ENCODE measurements at regions not wholly inside any gene's neighbourhood (a gene's known extent, or its start where the extent isn't known, plus 50 kb on each side); places are given as distances from the start of the nearest gene placed in this dataset.

DNA sequence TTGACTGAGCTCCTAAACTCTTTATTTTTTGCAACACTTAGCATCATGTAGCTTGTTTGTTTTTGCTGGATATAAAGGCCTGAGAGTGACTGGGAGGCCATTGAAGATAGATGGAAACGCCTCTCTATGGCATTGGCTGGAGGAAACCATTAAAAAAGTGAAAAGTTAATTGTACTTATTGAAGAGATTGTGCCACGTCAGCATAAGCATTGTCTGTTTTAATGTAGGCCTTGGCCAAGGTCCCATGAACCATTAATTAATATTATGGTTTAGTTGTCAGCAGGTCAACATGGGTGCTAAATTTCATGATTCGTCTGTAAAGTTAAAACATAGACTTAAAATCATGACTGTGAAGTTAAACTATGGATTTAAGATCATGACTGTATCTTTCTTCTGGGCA is 178.6 kb downstream of the GATA3 start:
- no peak for DNase-seq

DNA sequence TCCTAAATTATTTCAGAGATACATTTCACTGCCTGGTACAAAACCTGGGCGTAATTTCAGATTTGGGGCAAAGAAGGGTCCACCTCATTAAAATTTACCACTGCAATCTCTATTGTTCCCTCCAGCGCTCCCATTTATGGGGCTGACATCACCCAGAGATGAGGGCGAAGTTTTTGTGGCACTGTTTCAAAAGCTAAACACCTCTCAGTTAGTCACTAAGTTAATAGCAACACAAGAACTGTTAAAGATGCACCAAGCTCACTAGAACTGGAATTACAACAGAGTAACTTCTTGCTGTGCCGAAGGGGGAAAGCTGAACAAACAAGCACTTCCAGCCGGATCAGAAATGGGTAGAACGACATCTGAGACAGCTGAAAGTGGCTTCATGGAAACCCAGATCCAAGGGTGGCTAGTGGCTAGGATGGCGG is 179.4 kb downstream of the GATA3 start:
- DNase-seq, result no peak

- DNase-seq, result no peak
Measured at GRCh38 chr10:8235253-8236027, 181.0 kb downstream of the GATA3 start.

GRCh38 chr10:8238986-8239385 is 184.5 kb downstream of the GATA3 start:
- DNase-seq, result peak in 2 of 5 experiments; percentile 29 to 90

DNA sequence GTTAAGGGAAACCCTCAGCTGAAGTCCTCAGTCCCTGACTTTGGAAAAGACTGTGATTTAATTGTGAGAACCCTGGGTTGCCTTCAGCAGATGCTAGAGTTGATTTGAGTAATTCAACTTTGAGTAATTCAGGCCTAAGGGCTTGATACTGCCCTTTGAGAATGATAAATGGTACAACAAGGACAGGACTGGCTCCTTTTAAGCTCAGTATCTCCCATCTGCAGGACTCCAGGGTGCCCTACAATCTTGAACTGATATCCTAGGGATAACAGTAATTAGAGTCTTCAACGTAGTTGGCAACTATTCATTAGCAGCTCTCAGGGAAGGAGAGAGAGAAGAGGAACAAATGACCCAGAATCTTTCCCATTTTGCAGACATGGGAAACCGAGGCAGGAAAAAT is 186.4 kb downstream of the GATA3 start:
- DNase-seq, result no peak

DNA sequence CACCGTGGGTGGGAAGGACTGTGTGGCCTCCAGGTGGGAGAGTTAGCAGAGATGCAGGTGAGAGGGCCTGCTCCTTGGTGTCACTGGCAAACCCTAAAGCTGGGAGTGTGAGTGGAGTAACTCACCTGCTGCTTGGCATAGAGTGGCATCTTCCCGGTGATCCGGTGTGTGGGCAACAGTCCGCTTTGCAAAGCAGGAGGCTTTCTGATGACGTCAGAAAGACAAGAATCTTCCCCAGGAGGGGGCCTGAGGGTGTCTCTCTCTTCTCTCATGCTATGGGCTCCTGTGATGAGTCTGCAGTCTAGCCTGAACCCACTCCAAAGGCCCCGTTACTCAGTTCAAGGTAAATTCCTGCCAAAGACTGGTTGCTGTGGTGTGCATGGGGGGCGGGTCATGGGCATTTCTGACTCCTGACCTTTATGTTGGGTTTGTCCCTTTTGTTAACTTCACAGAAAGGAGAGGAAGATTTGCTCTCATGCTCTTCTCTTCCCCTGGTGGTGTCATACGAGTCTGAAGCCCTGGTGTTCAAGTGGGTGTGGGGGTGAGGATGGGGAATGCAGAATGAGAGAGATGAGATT is 187.9 kb downstream of the GATA3 start:
- peak in 2 of 5 experiments; percentile 37 to 85 for DNase-seq

GRCh38 chr10:8245131-8245813 is 190.8 kb downstream of the GATA3 start:
- DNase-seq, result peak in 2 of 5 experiments; percentile 43 to 92

- DNase-seq, result peak in 1 of 5 experiments; percentile 62
Measured at GRCh38 chr10:8245814-8246142, 191.3 kb downstream of the GATA3 start.

DNA sequence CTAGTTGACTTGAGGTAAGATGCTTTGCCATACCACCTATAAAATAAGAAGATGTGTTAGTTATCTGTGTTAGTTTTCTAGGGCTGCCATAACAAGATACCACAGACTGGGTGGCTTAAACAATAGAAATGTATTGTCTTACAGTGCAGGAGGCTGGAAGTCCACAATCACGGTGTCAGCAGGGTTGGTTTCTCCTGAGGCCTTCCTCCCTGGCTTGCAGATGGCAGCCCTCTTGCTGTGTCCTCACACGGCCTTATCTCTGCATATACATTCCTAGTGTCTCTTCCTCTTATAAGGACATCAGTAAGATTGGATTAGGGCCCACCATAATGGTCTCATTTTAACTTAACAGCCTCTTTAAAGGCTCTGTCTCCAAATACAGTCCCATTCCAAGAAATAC is 192.1 kb downstream of the GATA3 start:
- no peak for DNase-seq

- DNase-seq, result no peak
Measured at GRCh38 chr10:8247191-8247590, 192.7 kb downstream of the GATA3 start.

GRCh38 chr10:8248868-8249267 is 194.4 kb downstream of the GATA3 start:
- no peak for DNase-seq

GRCh38 chr10:8254350-8254749 is 199.9 kb downstream of the GATA3 start:
- peak in 1 of 5 experiments; percentile 81 for DNase-seq

- no peak for DNase-seq
Measured at GRCh38 chr10:8255301-8255700, 200.8 kb downstream of the GATA3 start.

- DNase-seq, result no peak
Measured at GRCh38 chr10:8260645-8261044, 206.2 kb downstream of the GATA3 start.

- no peak for DNase-seq
Measured at GRCh38 chr10:8262317-8262716, 207.8 kb downstream of the GATA3 start.

DNA sequence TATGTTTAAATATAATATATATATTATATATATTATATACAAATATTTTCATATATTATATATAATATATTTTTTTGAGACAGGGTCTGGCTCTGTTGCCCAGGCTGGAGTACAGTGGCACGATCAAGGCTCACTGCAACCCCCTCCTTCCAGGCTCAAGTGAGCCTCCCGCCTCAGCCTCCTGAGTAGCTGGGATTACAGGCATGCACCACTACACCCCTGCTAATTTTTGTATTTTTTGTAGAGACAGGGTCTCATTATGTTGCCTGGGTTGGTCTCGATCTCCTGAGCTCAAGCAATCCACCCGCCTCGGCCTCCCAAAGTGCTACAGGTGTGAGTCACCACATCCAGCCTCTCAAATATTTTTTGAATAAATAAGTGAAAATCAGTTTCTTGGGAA is 215.5 kb downstream of the GATA3 start:
- no peak for DNase-seq

- DNase-seq, result no peak
Measured at GRCh38 chr10:8272794-8273425, 218.4 kb downstream of the GATA3 start.

GRCh38 chr10:8273749-8274148 is 219.3 kb downstream of the GATA3 start:
- no peak for DNase-seq

- no peak for DNase-seq
Measured at GRCh38 chr10:8275911-8276310, 221.4 kb downstream of the GATA3 start.

GRCh38 chr10:8278099-8278498 is 223.6 kb downstream of the GATA3 start:
- DNase-seq, result peak in 1 of 5 experiments; percentile 41

- DNase-seq, result no peak
Measured at GRCh38 chr10:8279598-8279997, 225.1 kb downstream of the GATA3 start.

DNA sequence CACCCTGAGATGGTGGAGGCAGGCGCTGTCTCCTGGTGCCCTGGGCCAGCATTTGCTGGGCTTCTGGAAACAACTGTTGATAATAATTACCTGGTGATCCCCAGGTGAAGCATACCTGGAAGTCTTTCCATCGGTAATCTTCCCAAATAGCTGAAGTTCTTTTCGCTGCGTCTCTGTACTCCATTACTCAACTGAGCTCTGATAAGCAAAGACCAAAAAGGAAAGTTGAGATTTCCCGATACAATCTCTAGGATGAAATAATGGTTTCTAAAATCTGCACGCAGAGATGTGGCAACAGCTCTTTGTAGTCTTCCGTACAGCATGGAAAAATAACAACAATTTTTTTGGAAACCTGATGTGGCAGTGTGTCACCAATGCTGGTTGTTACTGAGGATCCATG is 226.5 kb downstream of the GATA3 start:
- no peak for DNase-seq

DNA sequence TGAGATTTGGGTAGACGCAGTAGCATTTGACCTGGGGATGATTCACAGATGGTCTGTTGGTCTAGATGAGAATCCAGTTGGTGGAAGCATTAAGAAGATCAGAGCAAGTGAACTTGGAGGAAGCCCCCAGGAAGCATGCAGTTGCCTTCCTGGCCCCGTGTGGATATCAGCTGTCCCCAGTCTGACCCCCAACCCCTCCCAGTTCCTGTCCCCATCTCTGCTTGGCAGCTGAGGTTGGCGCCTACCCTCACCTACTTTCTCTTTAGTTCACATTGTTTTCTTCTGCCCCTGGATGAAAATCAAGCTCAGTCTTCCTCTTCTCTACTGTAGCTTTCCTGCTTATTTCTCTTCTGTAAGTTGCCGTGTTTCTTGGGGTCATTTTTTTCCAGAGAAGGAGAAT is 227.9 kb downstream of the GATA3 start:
- DNase-seq, result peak in 2 of 5 experiments; percentile 16 to 17

Data from T-helper 2 cell (primary cell).